Mammary epithelial cell (primary cell): ENCODE measurements at regions not wholly inside any gene's neighbourhood (a gene's known extent, or its start where the extent isn't known, plus 50 kb on each side); places are given as distances from the start of the nearest gene placed in this dataset.

Experiments
- EZH2 ChIP-seq: IDR thresholded peaks from 2 replicates; pipeline ENCODE4 v1.6.1; 2012; ENCODE audit warnings: low read length, inconsistent platforms, borderline replicate concordance
- TF ChIP-seq, protein P1 (sequence below), 2 donors: IDR thresholded peaks in 1 of 2; conservative IDR thresholded peaks in 1 of 2; 2 replicates each; pipeline ENCODE4 v1.5.1; 2011 to 2012; ENCODE audit warnings: inconsistent platforms in 2 of 2, low read length in 2 of 2, mild to moderate bottlenecking in 2 of 2, control low read depth in 1 of 2, low read depth in 1 of 2; ENCODE audit not compliant: insufficient read depth in 1 of 2; ENCODE audit errors: extremely low read depth in 1 of 2

- TF ChIP-seq, protein P1, sequence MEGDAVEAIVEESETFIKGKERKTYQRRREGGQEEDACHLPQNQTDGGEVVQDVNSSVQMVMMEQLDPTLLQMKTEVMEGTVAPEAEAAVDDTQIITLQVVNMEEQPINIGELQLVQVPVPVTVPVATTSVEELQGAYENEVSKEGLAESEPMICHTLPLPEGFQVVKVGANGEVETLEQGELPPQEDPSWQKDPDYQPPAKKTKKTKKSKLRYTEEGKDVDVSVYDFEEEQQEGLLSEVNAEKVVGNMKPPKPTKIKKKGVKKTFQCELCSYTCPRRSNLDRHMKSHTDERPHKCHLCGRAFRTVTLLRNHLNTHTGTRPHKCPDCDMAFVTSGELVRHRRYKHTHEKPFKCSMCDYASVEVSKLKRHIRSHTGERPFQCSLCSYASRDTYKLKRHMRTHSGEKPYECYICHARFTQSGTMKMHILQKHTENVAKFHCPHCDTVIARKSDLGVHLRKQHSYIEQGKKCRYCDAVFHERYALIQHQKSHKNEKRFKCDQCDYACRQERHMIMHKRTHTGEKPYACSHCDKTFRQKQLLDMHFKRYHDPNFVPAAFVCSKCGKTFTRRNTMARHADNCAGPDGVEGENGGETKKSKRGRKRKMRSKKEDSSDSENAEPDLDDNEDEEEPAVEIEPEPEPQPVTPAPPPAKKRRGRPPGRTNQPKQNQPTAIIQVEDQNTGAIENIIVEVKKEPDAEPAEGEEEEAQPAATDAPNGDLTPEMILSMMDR (conservative IDR thresholded peaks at IDR 0.05 in 1 of 2, IDR thresholded peaks at IDR 0.05 in 1 of 2; ENCODE audit: extremely low read depth in 1 of 2, insufficient read depth in 1 of 2, low read depth in 1 of 2, low read length in 2 of 2) = no peak
- TF ChIP-seq EZH2 = no peak
Observed at GRCh38 chr16:86891121-86891520, 312.8 kb downstream of the FOXL1 start.
